GM06990 (cell line): ENCODE measurements at regions not wholly inside any gene's neighbourhood (a gene's known extent, or its start where the extent isn't known, plus 50 kb on each side); places are given as distances from the start of the nearest gene placed in this dataset.

ENCODE experiments used
- DNase-seq: peaks from one replicate; pipeline ENCODE4 v3.0.0-alpha.2; 2011; ENCODE audit not compliant: insufficient read length; ENCODE audit errors: extremely low read depth
- H3K27me3 ChIP-seq: replicated peaks from 2 replicates; pipeline ENCODE4 v1.6.0; 2011; ENCODE audit warnings: low read length; ENCODE audit not compliant: control insufficient read depth, insufficient read depth
- H3K36me3 ChIP-seq: 2 replicates; pipeline ENCODE4 v1.5.1; 2011; ENCODE audit warnings: low read length; ENCODE audit not compliant: control insufficient read depth, insufficient read depth
- H3K4me3 ChIP-seq: replicated peaks from 2 replicates; pipeline ENCODE4 v1.5.1; 2011; ENCODE audit warnings: low read depth, mild to moderate bottlenecking, control low read depth, low read length
- TF ChIP-seq, protein P1 (sequence below): IDR thresholded peaks from 2 replicates; pipeline ENCODE4 v1.5.1; 2011; ENCODE audit warnings: low read length, control low read depth, mild to moderate bottlenecking, inconsistent platforms; ENCODE audit not compliant: insufficient read depth, poor library complexity, severe bottlenecking

DNA sequence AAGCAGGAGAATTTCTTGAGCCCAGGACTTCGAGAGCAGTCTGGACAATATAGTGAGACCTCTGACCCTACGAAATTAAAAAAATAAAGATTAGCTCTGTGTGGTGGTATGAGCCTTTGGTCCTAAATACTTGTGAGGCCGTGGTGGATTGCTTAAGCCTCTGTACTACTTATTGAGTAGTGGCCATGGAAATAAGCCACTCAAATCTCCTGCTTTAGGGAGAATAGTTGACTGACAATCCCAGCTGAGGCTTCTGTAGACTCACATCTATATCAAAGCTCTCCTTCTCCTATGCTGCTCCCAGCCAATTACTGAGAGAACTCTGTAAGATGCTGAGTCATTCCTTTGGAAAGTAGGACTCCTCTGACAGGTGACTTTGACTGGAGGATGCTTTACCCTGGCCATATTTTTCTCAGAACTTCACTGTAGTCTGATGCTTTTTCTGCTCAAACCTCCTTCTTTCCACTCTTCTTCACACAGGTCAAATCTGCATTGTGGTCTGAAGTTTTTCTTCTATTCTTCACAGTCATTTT lies 420.2 kb downstream of the SLC6A15 start:
- Histone ChIP-seq H3K4me3 (no peak overlapping the region), H3K27me3 (no peaks in the 10 kb centered on the region), H3K36me3 (no peaks in the 10 kb centered on the region)
- no peak for DNase-seq
- TF ChIP-seq, protein P1, sequence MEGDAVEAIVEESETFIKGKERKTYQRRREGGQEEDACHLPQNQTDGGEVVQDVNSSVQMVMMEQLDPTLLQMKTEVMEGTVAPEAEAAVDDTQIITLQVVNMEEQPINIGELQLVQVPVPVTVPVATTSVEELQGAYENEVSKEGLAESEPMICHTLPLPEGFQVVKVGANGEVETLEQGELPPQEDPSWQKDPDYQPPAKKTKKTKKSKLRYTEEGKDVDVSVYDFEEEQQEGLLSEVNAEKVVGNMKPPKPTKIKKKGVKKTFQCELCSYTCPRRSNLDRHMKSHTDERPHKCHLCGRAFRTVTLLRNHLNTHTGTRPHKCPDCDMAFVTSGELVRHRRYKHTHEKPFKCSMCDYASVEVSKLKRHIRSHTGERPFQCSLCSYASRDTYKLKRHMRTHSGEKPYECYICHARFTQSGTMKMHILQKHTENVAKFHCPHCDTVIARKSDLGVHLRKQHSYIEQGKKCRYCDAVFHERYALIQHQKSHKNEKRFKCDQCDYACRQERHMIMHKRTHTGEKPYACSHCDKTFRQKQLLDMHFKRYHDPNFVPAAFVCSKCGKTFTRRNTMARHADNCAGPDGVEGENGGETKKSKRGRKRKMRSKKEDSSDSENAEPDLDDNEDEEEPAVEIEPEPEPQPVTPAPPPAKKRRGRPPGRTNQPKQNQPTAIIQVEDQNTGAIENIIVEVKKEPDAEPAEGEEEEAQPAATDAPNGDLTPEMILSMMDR = no peak

DNA sequence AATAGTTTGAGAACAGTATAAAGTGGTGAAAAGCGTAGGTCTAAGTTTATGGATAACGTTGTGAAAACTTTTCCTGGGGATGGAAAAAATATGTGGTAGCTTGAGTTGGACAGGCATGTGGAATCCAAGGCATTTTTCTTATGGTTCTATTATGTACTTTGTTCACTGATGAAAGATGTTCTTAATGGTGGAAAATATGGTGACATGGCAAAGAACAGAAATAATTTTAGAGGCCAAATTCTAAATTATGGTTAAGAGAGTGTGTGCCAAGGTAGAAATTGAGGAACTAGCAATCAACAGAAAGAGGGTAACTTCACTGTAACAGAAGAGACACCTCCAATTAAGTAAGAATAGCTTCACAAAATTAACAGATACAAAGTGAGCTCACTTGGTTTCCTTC lies 427.8 kb downstream of the SLC6A15 start:
- no peak for DNase-seq
- Histone ChIP-seq H3K27me3 (no peaks in the 10 kb centered on the region), H3K4me3 (no peak overlapping the region), H3K36me3 (no peaks in the 10 kb centered on the region)
- TF ChIP-seq, protein P1 = no peak

DNA sequence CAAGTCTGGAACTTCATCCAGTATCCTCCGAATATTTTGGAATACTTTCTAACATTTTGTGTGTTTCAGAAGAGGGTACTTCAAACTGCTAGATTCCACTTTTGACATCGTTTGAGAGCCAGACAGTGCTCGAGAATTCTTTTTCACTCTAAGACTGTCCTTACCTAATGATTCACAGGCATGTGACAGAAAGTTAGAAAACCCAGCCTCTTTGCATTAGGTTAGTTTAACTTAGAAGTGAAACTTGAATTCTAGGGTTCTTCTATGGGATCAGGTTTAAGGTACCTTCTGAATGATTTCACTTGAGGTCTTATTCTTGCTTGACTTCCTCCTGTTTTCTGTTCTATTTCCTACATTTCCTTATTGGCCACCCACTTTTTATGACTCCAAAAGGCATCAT lies 431.8 kb downstream of the SLC6A15 start:
- DNase-seq = no peak
- Histone ChIP-seq H3K36me3 (no peaks in the 10 kb centered on the region), H3K4me3 (no peak overlapping the region), H3K27me3 (no peaks in the 10 kb centered on the region)
- TF ChIP-seq, protein P1 = no peak

DNA sequence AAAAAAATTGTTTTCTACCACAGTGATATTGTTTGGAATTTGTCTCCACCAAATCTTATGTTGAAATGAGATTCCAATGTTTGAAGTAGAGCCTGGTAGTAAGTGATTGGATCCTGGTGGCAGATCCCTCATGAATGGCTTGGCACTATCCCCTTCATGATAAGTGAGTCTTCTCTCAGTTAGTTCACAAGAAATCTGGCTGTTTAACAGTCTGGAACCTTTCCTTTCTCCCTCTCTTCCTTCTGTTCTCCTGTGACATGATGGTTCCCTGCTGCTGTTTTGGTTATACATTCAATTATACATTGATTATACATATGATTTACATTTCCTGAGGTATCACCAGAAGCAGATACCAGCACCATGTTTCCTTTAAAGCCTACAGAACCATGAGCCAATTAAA lies 442.2 kb downstream of the SLC6A15 start:
- H3K27me3 ChIP-seq = no peaks in the 10 kb centered on the region
- no peak overlapping the region for H3K4me3 ChIP-seq
- TF ChIP-seq, protein P1 = no peak
- DNase-seq = no peak
- no peaks in the 10 kb centered on the region for H3K36me3 ChIP-seq

DNA sequence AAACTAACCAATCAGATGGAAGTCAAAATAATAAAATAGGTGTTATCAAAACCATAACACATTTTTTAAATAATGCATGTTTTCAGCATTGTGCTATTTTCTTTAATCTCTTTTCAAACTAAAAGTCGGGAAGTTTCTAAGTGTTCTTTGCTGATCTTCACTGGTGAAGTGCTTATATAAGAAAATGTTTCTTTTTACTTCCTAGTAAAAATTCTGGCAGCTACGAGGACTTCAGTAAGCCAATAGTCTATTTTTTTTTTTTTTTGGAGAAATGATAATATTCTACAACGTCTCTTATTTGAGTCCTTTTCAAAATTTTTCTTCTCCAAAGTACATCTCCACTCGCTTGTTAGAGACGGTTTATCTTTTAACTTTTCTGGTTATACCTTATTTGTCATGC lies 448.0 kb downstream of the SLC6A15 start:
- H3K4me3 ChIP-seq = no peak overlapping the region
- no peaks in the 10 kb centered on the region for H3K36me3 ChIP-seq
- DNase-seq = no peak
- TF ChIP-seq, protein P1 = no peak
- H3K27me3 ChIP-seq = no peaks in the 10 kb centered on the region

DNA sequence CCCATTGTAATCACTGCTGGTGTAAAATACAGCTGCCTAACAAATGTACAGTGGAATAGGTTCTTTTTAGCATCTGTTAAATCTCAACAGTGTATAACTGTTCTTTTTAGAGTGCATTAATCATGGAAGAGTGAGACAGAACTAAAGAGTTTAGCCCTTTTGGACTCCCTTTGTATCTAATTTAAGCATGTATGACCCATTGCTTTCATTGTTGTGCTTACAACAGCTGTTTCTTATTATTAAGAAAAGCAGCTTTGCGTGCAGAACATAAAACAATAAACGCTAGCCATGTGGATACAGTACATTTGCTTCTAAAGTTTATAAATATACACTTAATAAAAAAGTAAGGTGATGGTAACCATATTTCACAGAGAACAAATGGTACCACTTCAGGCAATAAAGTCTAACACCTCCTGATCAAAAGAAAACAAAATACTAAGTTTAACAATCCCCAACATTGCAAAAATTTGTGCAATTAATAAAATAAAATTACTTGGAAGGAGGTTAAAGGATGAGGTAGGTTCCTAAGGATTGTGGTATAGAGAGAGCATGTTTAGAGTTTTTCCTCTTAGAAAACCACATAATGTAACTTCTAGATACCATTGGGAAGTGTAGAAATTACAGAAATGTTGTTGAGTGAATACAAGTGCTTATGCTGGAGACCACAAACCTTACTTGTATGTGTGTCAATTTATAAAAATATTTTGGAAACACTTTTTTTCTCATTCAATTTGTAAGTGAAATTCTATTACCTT lies 448.7 kb downstream of the SLC6A15 start:
- Histone ChIP-seq H3K27me3 (no peaks in the 10 kb centered on the region), H3K36me3 (no peaks in the 10 kb centered on the region), H3K4me3 (no peak overlapping the region)
- TF ChIP-seq, protein P1 = no peak
- DNase-seq = no peak
